ENCODE measurements at regions not wholly inside any gene's neighbourhood (a gene's known extent, or its start where the extent isn't known, plus 50 kb on each side); places are given as distances from the start of the nearest gene placed in this dataset.

GRCh38 chr22:49164773-49165320 is 662.8 kb downstream of the BRD1 start:
- DNase-seq (ENCODE audit: low read depth in 2 of 2): no peak

GRCh38 chr22:49163960-49164690 is 663.5 kb downstream of the BRD1 start:
- no peak for DNase-seq (ENCODE audit: low read depth in 2 of 2)

- no peak for DNase-seq (ENCODE audit: low read depth in 2 of 2)
Observed at GRCh38 chr22:49163258-49163959, 664.3 kb downstream of the BRD1 start.

GRCh38 chr22:49162841-49163240 is 664.8 kb downstream of the BRD1 start:
- no peak for DNase-seq (ENCODE audit: low read depth in 2 of 2)

- DNase-seq (ENCODE audit: low read depth in 2 of 2): no peak
Observed at GRCh38 chr22:49161002-49161850, 666.4 kb downstream of the BRD1 start.

- DNase-seq (ENCODE audit: low read depth in 2 of 2): no peak
Observed at GRCh38 chr22:49160261-49161001, 667.2 kb downstream of the BRD1 start.

- DNase-seq (ENCODE audit: low read depth in 2 of 2): no peak
Observed at GRCh38 chr22:49159711-49160110, 668.0 kb downstream of the BRD1 start.

- DNase-seq (ENCODE audit: low read depth in 2 of 2): no peak
Observed at GRCh38 chr22:49158741-49159564, 668.7 kb downstream of the BRD1 start.

- no peak for DNase-seq (ENCODE audit: low read depth in 2 of 2)
Observed at GRCh38 chr22:49157529-49158339, 669.9 kb downstream of the BRD1 start.

- DNase-seq (ENCODE audit: low read depth in 2 of 2): no peak
Observed at GRCh38 chr22:49156662-49157285, 670.9 kb downstream of the BRD1 start.

- no peak for DNase-seq (ENCODE audit: low read depth in 2 of 2)
Observed at GRCh38 chr22:49155770-49156580, 671.7 kb downstream of the BRD1 start.

- no peak for DNase-seq (ENCODE audit: low read depth in 2 of 2)
Observed at GRCh38 chr22:49155039-49155769, 672.5 kb downstream of the BRD1 start.

GRCh38 chr22:49154433-49154832 is 673.2 kb downstream of the BRD1 start:
- DNase-seq (ENCODE audit: low read depth in 2 of 2): no peak

- DNase-seq (ENCODE audit: low read depth in 2 of 2): no peak
Observed at GRCh38 chr22:49153921-49154320, 673.8 kb downstream of the BRD1 start.

GRCh38 chr22:49152939-49153770 is 674.5 kb downstream of the BRD1 start:
- no peak for DNase-seq (ENCODE audit: low read depth in 2 of 2)

GRCh38 chr22:49152127-49152938 is 675.3 kb downstream of the BRD1 start:
- DNase-seq (ENCODE audit: low read depth in 2 of 2): no peak
